ENCODE measurements at regions not wholly inside any gene's neighbourhood (a gene's known extent, or its start where the extent isn't known, plus 50 kb on each side); places are given as distances from the start of the nearest gene placed in this dataset.
"Not testable (repeated sequence)": the region's sequence is repeated elsewhere in the genome, so short reads cannot be mapped to it uniquely, and the experiment has no call there.

DNA sequence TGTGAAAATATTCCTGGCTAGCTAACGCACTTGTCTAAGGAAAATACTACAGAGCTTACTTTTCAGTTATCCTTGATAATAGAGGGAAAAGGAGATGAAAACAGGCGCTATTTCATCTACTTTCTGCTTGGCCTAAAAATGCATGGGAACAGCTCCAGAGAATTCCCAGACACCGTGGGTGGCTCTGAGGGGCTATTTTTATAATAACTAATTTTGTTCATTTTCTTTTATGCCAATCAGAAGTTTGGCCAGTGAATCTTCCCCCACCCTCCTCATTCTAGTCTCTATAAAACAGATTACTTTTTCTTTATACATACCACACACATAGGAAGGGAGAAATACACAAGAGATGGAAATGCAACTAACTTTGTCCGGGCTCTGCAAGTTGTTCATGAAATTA lies 322.9 kb downstream of the SETD4 start:
- no peak for DNase-seq

GRCh38 chr21:35732788-35733187 lies 327.5 kb downstream of the SETD4 start:
- DNase-seq: no peak

DNA sequence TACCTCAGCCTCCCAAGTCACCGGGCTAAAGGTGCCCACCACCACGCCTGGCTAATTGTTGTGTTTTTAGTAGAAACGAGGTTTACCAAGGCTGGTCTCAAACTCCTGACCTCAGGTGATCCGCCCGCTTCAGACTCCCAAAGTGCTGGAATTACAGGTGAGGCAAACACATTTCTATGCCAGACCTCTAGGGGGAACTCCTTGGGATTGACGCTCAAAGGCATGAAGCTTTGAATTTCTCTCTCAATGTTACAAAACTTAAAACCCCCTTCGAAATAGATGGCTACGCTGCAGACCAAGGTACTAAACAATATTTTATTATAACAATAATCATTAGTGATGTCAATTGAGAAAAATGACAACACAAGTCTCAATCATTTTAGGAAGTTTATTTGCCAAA lies 330.0 kb downstream of the SETD4 start:
- no peak for DNase-seq

- no peak for DNase-seq
Measured at GRCh38 chr21:35727830-35728229, 332.5 kb downstream of the SETD4 start.

GRCh38 chr21:35724156-35724555 lies 336.2 kb downstream of the SETD4 start:
- DNase-seq: no peak

DNA sequence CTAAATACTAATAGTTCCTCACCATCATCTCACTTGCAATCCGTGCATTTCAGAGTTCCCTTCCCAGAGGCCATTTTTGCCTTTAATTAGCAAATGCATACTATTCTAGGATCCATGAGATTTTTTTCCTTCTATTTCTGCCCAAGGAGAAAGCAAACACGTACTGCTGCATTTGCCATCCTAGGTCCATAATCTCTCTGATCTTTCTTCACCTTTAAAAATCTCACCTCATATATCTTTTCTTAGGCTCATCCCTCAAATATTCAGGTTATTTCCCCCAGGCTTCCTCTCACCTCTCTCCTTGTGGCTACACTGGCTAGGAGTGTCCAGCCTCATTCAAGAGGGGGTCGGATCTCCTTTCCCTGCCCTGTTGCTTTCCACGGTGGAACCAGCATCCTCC lies 338.6 kb downstream of the SETD4 start:
- no peak for DNase-seq

DNA sequence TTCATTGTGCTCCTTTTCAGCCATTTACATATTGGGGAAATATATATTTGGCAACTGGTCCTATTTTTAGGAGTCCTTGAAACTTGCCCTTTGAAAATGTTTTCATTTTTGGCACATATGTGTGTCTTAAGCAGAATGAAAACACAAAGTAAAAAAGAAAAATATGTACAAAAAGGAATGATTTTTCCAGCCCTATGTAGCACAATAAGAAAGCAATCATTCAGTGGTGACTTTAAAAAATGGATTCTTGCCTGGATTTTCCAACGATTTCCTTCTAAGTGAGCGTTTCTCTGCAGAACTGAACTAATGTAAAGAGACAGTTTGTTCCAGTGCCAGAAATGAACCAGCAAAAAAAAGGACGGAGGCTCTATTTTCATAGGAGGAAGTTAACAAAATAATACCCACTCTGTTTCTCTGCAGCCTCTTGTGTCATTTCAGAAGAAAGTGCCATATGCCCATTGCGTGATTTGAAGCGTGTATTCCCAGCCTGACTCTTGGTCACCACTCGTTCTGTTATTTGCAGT lies 340.1 kb downstream of the SETD4 start:
- no peak for DNase-seq

DNA sequence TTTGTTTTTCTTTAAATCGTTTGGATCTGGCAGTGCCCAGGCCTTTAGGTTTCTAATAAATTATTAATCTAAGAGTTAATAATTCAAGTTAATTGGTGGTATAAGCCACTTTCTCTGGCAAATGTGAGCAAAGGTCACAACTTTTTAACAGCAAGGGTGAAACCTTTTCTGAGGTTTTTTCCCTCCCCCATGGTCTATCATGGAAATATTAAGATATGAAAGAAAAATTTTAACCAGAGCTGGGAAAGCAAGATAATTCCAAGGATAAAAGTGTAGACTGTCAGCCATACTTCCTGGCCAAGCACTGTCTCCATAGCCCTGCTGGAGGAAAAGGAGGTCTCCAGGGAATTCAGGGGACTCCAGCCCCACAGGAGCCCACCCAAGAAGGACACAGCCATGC lies 341.2 kb downstream of the SETD4 start:
- no peak for DNase-seq

DNA sequence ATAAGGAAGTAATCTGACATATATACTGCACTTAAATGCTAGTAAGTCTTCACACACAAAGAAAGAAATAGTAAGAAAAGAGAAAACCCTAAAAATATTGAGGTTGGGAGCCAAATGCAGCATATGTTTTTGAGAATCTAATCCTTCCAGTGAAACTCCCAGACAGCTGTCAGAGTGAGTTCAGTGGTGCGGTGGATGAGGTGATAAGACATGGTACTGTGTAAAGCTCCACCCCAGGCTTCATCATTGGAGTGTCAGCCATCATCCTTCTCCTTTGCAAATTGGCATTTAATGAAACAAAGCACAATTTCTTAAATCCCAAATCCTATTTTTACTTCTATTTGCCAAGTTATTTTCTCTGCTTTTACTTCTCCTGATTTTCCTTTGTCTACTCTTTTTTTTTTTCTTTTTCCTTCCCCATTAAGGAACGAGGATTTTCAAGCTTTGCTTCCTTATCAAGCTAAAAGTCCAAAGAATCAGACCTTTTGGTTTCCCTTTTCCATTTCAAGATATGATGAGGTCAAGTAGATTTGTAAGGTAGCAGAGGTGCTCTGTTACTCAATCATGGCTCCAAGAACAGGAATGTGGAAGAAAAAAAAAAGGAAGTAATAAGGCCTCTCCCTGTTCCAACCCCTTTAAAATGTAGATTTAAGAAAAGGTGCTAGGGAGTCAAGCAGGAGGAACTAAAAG lies 343.3 kb downstream of the SETD4 start:
- DNase-seq: no peak

GRCh38 chr21:35713914-35714313 lies 346.4 kb downstream of the SETD4 start:
- no peak for DNase-seq

DNA sequence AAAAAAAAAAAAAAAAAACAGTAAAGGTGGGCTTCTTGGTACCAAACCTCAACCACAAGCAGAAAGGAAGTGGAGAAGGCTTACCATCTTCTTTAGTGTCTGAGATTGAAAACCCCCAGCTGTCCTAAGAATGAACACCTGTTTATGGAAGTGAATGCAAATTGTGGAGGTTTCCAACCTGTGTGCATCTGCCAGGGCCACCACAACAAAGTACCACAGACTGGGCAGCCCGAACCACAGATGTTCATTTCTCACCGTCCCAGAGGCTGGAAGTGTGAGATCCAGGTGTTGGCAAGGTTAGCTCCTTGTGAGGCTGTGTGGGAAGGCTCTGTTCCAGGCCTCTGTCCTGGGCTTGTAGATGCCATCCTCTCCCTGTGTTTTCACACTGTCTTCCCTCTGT lies 348.7 kb downstream of the SETD4 start:
- DNase-seq: no peak

DNA sequence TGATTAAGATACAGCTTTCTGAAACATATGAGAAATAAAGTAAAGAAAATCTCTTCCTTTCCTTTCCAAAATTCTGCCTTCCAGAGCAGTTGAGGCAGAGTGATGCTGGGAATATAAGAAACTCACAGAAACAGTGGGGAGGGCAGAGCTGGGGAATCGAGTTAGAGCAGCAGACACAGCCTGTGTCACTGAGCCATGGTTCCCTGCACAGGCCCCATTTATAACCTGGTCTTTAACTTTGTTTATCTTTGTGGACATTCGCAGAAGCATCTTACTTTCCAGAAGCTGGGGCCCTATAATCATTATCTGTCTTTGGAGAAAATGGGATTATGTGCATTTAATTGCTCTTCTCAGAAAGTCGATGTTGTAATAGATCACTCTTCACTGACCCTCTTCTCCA lies 349.1 kb downstream of the SETD4 start:
- no peak for DNase-seq

- DNase-seq: not testable (repeated sequence)
Measured at GRCh38 chr21:35709990-35710389, 350.3 kb downstream of the SETD4 start.

GRCh38 chr21:35705888-35706287 lies 354.4 kb downstream of the SETD4 start:
- no peak for DNase-seq

- no peak for DNase-seq
Measured at GRCh38 chr21:35705237-35705887, 355.0 kb downstream of the SETD4 start.

DNA sequence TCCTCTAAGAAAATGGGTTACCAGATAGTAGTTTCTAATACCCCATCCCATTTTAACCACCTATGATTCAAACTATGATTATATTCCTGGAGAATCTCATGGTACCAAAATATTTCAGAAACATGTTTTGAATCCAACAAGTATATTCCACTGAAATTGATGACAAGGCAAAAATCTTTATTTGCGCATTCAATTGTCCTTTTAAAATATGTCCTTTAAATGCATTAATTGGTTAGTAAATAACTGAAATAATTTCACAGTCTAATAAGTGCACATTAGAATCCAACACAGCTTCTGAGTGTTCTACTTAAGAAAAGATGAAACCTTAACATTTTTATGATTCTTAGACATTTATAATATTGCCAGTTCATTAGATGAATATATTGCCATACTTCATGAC lies 356.6 kb downstream of the SETD4 start:
- no peak for DNase-seq

DNA sequence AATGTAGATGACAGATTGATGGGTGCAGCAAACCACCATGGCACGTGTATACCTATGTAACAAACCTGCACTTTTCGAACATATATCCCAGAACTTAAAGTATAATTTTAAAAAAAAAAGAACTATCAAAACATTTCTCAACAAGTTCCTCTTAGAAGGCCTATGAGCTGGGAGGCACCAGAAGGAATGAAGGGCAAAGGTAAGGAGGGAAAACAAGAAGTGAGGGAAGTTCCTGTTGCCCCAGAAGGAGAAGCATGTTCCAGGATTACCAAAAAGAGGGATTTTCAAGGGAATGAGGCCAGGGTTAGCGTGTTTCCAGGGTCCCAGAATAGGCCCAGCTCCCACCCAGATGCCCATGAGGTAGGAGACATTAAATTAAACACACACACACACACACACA lies 361.0 kb downstream of the SETD4 start:
- no peak for DNase-seq

DNA sequence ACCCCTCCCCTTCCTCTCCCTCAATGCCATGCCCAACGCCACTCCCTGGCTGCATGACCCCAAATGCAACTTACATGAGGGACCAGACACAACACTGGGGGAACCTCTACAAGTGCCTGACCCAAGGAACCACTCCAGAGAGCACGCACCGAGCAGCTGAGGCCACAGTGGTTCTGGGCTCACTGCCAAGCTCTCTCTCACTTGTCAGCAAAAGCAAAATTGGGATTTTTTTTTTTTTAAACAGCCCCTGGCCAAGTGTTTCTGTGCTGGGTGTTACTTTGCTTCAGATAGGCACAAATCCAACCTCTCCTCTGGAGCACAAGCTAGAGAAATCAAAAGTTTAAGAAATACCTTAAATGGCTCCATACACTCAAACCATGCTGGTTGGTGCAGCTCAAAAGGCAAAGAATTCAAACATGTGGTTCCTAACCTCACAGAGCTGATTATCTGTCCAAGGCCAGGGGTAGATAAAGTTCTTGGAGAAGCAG lies 363.0 kb downstream of the SETD4 start:
- peak; percentile 73 for DNase-seq

DNA sequence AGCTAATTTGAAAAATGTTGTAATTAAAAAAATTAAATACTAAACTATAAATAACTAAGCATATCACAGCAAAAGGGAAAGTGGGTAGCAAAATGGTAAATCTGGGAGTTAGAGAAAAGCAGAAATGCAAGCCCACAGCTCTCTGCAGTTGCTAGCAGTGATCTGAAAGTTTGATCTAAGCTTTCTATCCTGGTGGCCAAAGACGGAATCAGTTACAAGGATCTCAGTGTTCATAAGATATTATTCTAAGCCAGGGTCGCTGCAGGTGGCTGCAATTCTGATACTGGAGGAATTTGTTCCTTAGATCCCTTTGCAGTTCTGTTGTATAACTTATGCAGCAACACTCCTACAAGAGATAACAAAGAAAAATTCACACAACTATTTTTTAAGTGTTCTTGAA lies 363.7 kb downstream of the SETD4 start:
- no peak for DNase-seq

GRCh38 chr21:35692311-35692710 lies 368.0 kb downstream of the SETD4 start:
- no peak for DNase-seq

- DNase-seq: no peak
Measured at GRCh38 chr21:35690436-35690835, 369.9 kb downstream of the SETD4 start.

DNA sequence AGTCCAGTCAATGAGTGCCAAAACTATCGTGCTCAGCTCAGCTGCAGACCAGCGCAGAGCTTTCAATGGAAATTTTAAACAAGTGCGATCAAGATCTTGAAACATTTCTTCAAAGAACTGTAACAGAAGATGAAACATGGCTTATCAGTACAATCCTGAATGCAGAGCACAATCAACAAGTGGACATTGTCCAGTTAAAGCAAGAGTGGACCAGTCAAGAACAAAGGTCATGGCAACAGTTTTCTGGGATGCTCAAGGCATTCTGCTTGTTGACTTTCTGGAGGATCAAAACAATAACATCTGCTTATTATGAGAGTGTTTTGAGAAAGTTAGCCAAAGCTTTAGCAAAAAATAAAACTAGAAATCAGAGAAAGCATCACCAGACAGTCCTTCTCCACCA lies 374.2 kb downstream of the SETD4 start:
- no peak for DNase-seq

- no peak for DNase-seq
Measured at GRCh38 chr21:35683664-35684304, 376.5 kb downstream of the SETD4 start.

DNA sequence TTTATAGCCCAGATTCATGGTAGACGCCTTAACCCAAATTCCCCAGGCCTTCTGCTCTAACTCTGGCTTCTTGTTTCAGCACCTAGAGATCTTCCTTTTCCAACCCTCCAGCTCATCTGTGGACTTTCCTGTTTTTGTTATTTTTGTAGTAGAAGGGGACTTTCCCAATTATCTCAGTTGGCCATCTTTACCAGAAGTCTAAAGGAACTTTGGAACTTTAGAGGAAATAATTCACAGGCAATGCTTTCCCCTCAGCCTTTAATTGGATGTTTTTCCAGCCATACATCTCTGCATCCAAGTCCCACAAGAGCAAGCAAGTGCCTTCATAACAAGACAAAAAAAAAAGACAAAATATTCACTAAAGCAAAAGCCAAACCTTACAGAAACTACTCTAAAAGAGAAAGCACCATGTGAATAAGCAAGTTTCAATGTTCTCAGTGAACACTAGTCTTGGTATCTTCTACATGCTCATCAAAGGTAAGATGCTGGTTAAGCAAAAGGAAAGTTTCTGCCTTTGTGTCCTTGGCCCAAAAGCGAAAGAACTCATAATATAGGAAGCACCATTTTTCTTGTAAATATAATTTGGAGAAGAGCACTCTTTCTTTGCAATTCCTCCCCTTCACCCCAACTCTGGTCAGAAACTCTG lies 377.3 kb downstream of the SETD4 start:
- no peak for DNase-seq
